Rectal smooth muscle tissue (tissue), 1 donor: ENCODE measurements at regions not wholly inside any gene's neighbourhood (a gene's known extent, or its start where the extent isn't known, plus 50 kb on each side); places are given as distances from the start of the nearest gene placed in this dataset.

ENCODE experiments used
- H3K27ac ChIP-seq: one replicate; pipeline ENCODE4 v1.7.0; 2013; ENCODE audit warnings: low read depth, low read length, inconsistent platforms
- H3K27me3 ChIP-seq: one replicate; pipeline ENCODE4 v1.7.0; 2013; ENCODE audit warnings: low read length; ENCODE audit not compliant: control insufficient read depth, insufficient read depth
- H3K36me3 ChIP-seq: one replicate; pipeline ENCODE4 v1.7.0; 2013; ENCODE audit warnings: low read length; ENCODE audit not compliant: control insufficient read depth, insufficient read depth
- H3K4me1 ChIP-seq: one replicate; pipeline ENCODE4 v1.7.0; 2013; ENCODE audit warnings: low read length; ENCODE audit not compliant: control insufficient read depth, insufficient read depth
- H3K4me3 ChIP-seq: one replicate; pipeline ENCODE4 v1.7.0; 2013; ENCODE audit warnings: low read length
- H3K9ac ChIP-seq: one replicate; pipeline ENCODE4 v1.7.0; 2013; ENCODE audit warnings: low read length

DNA sequence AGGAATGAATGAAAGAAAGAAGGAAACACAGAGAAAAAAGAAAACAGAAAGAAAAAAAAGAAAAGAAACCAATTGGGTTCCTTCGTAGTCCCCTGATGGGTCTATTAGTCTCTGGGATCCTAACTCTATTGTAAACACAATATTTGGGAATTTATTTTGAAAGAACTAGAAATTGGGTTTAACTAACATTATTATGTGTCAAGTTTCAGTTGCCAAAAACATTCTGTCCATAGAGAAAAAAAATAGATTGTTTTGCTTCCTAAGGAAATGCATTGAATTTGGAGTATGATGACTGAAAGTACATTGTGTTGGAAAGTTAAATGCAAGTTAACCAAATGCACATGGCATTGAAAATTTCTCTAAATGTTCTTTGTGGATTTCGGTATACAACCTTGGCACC lies 52.8 kb upstream of the PPP1R12A start:
- no peak overlapping the region for H3K27ac ChIP-seq
- H3K27me3 ChIP-seq = no peaks in the 10 kb centered on the region
- H3K4me1 ChIP-seq = peaks cover 8% of the 10 kb centered on the region
- no peak overlapping the region for H3K9ac ChIP-seq
- no peaks in the 10 kb centered on the region for H3K36me3 ChIP-seq
- no peak overlapping the region for H3K4me3 ChIP-seq
